Progenitor cell of endocrine pancreas (in vitro differentiated cells): ENCODE measurements at regions not wholly inside any gene's neighbourhood (a gene's known extent, or its start where the extent isn't known, plus 50 kb on each side); places are given as distances from the start of the nearest gene placed in this dataset.

Experiments
- DNase-seq: peaks from one replicate; pipeline ENCODE4 v3.0.0; 2021; ENCODE audit warnings: low spot score; ENCODE audit not compliant: unreplicated experiment
- H3K27ac Mint-ChIP-seq: 2 replicates; pipeline ENCODE4 v1.8.0; 2021; ENCODE audit warnings: mild to moderate bottlenecking, moderate library complexity, mixed read lengths
- H3K27me3 Mint-ChIP-seq: 2 replicates; pipeline ENCODE4 v1.8.0; 2021; ENCODE audit warnings: mixed read lengths
- H3K36me3 Mint-ChIP-seq: 2 replicates; pipeline ENCODE4 v1.8.0; 2022; ENCODE audit warnings: mixed read lengths; ENCODE audit not compliant: insufficient read depth
- H3K4me1 Mint-ChIP-seq: 2 replicates; pipeline ENCODE4 v1.8.0; 2021; ENCODE audit warnings: low read depth, mixed read lengths
- H3K4me3 Mint-ChIP-seq: 2 replicates; pipeline ENCODE4 v1.8.0; 2021; ENCODE audit warnings: low read depth, mild to moderate bottlenecking, moderate library complexity, mixed read lengths
- H3K9me3 Mint-ChIP-seq: 2 replicates; pipeline ENCODE4 v1.8.0; 2021; ENCODE audit warnings: low read depth, mixed read lengths
- CTCF ChIP-seq: fragments of 200-600 bp; sonication (generic); IDR thresholded peaks from one replicate; pipeline ENCODE4 v1.5.0; 2021; ENCODE audit warnings: antibody characterized with exemption, mild to moderate bottlenecking; ENCODE audit not compliant: unreplicated experiment

GRCh38 chr21:27403011-27403410 lies 436.1 kb upstream of the ADAMTS5 start:
- H3K27me3 Mint-ChIP-seq = no peaks in the 10 kb centered on the region
- no peak for TF ChIP-seq CTCF
- no peak overlapping the region for H3K27ac Mint-ChIP-seq
- no peak for DNase-seq
- H3K36me3 Mint-ChIP-seq = no peaks in the 10 kb centered on the region
- H3K9me3 Mint-ChIP-seq = no peaks in the 10 kb centered on the region
- peaks cover 2% of the 10 kb centered on the region for H3K4me1 Mint-ChIP-seq
- H3K4me3 Mint-ChIP-seq = no peak overlapping the region

- H3K9me3 Mint-ChIP-seq = no peaks in the 10 kb centered on the region
Observed at GRCh38 chr21:27400045-27400444, 433.2 kb upstream of the ADAMTS5 start.

GRCh38 chr21:27397578-27397977 lies 430.7 kb upstream of the ADAMTS5 start:
- TF ChIP-seq CTCF = no peak
- Mint-ChIP-seq H3K27me3 (no peaks in the 10 kb centered on the region), H3K9me3 (no peaks in the 10 kb centered on the region), H3K4me3 (no peak overlapping the region), H3K4me1 (peaks cover 2% of the 10 kb centered on the region), H3K27ac (no peak overlapping the region), H3K36me3 (no peaks in the 10 kb centered on the region)
- DNase-seq = no peak

More at GRCh38 chr21:27400045-27400444, 433.2 kb upstream of the ADAMTS5 start:
- Mint-ChIP-seq H3K4me1 (peaks cover 2% of the 10 kb centered on the region), H3K27ac (no peak overlapping the region), H3K4me3 (no peak overlapping the region), H3K27me3 (no peaks in the 10 kb centered on the region), H3K36me3 (no peaks in the 10 kb centered on the region)
- no peak for TF ChIP-seq CTCF
- DNase-seq = no peak

GRCh38 chr21:27393726-27394125 lies 426.8 kb upstream of the ADAMTS5 start:
- Mint-ChIP-seq H3K9me3 (no peaks in the 10 kb centered on the region), H3K4me3 (no peak overlapping the region), H3K27me3 (no peaks in the 10 kb centered on the region), H3K4me1 (no peaks in the 10 kb centered on the region), H3K27ac (no peak overlapping the region), H3K36me3 (no peaks in the 10 kb centered on the region)
- no peak for DNase-seq
- TF ChIP-seq CTCF = no peak

- H3K4me1 Mint-ChIP-seq = no peaks in the 10 kb centered on the region
- H3K27ac Mint-ChIP-seq = no peak overlapping the region
- H3K9me3 Mint-ChIP-seq = no peaks in the 10 kb centered on the region
- H3K4me3 Mint-ChIP-seq = no peak overlapping the region
- no peaks in the 10 kb centered on the region for H3K36me3 Mint-ChIP-seq
- TF ChIP-seq CTCF = no peak
- DNase-seq = no peak
- H3K27me3 Mint-ChIP-seq = no peaks in the 10 kb centered on the region
Observed at GRCh38 chr21:27391990-27392389, 425.1 kb upstream of the ADAMTS5 start.
